Endothelial cell (in vitro differentiated cells): ENCODE measurements at regions not wholly inside any gene's neighbourhood (a gene's known extent, or its start where the extent isn't known, plus 50 kb on each side); places are given as distances from the start of the nearest gene placed in this dataset.

Experiments
- DNase-seq: peaks from one replicate; pipeline ENCODE4 v3.0.0; 2021; ENCODE audit warnings: low spot score
- H3K27ac Mint-ChIP-seq: one replicate; pipeline ENCODE4 v1.8.0; 2021; ENCODE audit warnings: mixed read lengths, inconsistent platforms; ENCODE audit not compliant: unreplicated experiment
- H3K27me3 Mint-ChIP-seq: one replicate; pipeline ENCODE4 v1.8.0; 2021; ENCODE audit warnings: mild to moderate bottlenecking, moderate library complexity, mixed read lengths, inconsistent platforms; ENCODE audit not compliant: unreplicated experiment
- H3K36me3 Mint-ChIP-seq: one replicate; pipeline ENCODE4 v1.8.0; 2021; ENCODE audit warnings: mild to moderate bottlenecking, low read depth, mixed read lengths, inconsistent platforms; ENCODE audit not compliant: unreplicated experiment
- H3K4me1 Mint-ChIP-seq: one replicate; pipeline ENCODE4 v1.8.0; 2021; ENCODE audit warnings: mild to moderate bottlenecking, mixed read lengths, inconsistent platforms; ENCODE audit not compliant: unreplicated experiment
- H3K4me3 Mint-ChIP-seq: one replicate; pipeline ENCODE4 v1.8.0; 2021; ENCODE audit warnings: mild to moderate bottlenecking, mixed read lengths, inconsistent platforms; ENCODE audit not compliant: unreplicated experiment
- H3K9me3 Mint-ChIP-seq: one replicate; pipeline ENCODE4 v1.8.0; 2021; ENCODE audit warnings: mixed read lengths, inconsistent platforms; ENCODE audit not compliant: unreplicated experiment
- TF ChIP-seq, protein P1 (sequence below): fragments of 200-600 bp; sonication (generic); IDR thresholded peaks from one replicate; pipeline ENCODE4 v1.5.0; 2021; ENCODE audit warnings: antibody characterized with exemption; ENCODE audit not compliant: unreplicated experiment

DNA sequence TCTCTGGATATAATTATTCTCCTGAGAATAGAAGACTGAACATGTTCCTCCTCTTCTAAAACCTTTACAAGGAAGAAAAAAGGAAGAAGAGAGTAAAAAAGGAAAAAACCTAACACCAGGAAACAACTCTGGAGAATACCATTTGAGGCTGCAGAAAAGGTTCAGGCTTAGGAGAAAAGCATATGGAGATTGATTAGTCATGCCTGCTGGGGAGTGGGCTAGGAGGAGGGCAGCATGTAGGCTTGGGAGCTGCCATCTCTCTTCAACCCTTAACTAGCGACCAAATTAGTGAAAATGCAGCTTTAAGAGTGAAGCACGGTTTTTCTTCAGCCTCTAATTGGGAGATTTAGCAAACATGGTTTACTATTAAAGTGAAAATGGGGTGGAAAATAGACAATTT, 273.0 kb upstream of the CRY1 start:
- TF ChIP-seq, protein P1, sequence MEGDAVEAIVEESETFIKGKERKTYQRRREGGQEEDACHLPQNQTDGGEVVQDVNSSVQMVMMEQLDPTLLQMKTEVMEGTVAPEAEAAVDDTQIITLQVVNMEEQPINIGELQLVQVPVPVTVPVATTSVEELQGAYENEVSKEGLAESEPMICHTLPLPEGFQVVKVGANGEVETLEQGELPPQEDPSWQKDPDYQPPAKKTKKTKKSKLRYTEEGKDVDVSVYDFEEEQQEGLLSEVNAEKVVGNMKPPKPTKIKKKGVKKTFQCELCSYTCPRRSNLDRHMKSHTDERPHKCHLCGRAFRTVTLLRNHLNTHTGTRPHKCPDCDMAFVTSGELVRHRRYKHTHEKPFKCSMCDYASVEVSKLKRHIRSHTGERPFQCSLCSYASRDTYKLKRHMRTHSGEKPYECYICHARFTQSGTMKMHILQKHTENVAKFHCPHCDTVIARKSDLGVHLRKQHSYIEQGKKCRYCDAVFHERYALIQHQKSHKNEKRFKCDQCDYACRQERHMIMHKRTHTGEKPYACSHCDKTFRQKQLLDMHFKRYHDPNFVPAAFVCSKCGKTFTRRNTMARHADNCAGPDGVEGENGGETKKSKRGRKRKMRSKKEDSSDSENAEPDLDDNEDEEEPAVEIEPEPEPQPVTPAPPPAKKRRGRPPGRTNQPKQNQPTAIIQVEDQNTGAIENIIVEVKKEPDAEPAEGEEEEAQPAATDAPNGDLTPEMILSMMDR = no peak
- Mint-ChIP-seq H3K4me1 (no peaks in the 10 kb centered on the region), H3K27me3 (peaks cover 3% of the 10 kb centered on the region), H3K27ac (no peak overlapping the region), H3K4me3 (no peak overlapping the region), H3K36me3 (no peaks in the 10 kb centered on the region), H3K9me3 (no peaks in the 10 kb centered on the region)
- no peak for DNase-seq

DNA sequence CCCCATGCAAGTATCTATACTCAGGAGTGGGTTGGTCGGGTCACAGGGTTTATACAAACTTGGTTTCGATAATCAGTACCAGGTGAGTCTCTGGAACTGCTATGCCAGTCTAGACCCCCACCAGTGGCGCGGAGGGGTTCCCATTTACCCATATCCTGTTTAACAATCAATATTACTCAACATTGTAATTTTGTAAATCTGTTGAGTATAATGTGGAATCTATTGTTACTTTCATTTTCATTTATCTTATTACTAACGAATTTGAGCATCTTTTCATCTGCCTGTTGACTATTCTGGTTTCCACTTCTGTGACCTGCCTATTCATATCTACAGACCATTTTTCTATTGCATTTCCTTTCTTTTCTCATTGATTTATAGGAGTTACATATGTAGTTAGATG, 275.2 kb upstream of the CRY1 start:
- H3K36me3 Mint-ChIP-seq = no peaks in the 10 kb centered on the region
- H3K4me1 Mint-ChIP-seq = peaks cover 11% of the 10 kb centered on the region
- DNase-seq = no peak
- peaks cover 3% of the 10 kb centered on the region for H3K27me3 Mint-ChIP-seq
- no peaks in the 10 kb centered on the region for H3K9me3 Mint-ChIP-seq
- no peak overlapping the region for H3K27ac Mint-ChIP-seq
- no peak overlapping the region for H3K4me3 Mint-ChIP-seq
- TF ChIP-seq, protein P1 = no peak

DNA sequence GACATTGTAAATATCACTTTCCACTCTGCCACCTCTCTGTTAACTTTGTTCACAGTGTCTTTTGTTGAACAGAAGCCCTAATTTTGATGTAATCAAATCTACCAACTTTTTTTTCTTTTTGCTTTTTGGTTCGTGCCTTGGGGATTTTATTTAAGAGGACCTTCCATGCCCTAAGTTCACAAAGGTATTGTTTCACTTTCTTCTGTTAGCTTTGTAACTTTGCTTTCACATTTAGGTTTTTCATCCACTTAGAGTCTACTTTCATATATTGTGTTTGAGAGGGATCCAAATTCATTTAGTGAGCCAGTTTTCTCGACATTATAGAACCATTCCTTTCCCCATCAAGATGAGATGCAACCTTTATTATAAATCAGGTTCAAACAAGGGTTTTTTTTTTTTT, 275.7 kb upstream of the CRY1 start:
- no peak for DNase-seq
- TF ChIP-seq, protein P1 = no peak
- Mint-ChIP-seq H3K4me3 (no peak overlapping the region), H3K4me1 (peaks cover 14% of the 10 kb centered on the region), H3K36me3 (no peaks in the 10 kb centered on the region), H3K27me3 (peaks cover 3% of the 10 kb centered on the region), H3K9me3 (no peaks in the 10 kb centered on the region), H3K27ac (no peak overlapping the region)

DNA sequence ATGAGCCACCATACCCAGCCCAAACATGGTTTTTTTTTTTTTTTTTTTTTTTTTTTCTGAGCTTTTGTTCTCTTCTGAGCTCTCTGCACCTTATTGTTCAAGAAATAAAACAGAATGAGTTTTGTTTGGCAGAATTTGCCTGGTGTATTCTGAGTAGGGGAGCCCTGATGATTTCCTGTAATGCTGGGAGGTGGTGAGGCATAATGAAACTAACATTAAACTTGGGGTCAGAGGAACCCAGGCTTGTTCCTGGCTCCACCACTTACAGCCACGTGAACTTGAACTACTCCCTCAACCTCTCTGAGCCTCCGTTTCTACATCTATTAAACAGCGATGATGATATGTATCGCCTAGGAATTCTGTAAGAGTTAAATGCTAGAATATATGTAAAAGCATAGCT, 276.3 kb upstream of the CRY1 start:
- Mint-ChIP-seq H3K4me1 (peaks cover 21% of the 10 kb centered on the region), H3K4me3 (no peak overlapping the region), H3K27me3 (peaks cover 4% of the 10 kb centered on the region), H3K27ac (no peak overlapping the region), H3K36me3 (no peaks in the 10 kb centered on the region), H3K9me3 (no peaks in the 10 kb centered on the region)
- DNase-seq = no peak
- TF ChIP-seq, protein P1 = no peak

DNA sequence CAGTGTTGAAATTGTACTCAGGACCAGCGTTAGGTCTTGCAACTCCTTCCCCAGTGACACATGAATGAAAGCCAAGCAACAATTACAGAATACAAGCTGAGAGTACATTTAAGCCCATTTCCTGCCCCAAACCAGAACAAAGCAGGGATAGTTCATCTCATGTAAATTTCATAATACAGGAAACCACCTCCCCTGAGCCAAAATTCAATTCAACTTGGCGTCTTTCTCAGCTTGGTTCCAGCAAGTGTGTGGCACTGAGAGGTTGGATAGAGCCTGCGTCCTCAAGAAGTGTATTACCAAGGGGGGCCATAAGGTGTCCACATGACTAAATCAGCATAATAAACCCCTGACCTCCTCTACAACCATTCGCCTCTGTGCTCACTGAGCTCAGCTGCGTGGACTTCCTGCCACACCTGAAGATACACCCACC, 278.9 kb upstream of the CRY1 start:
- TF ChIP-seq, protein P1 = no peak
- H3K4me3 Mint-ChIP-seq = no peak overlapping the region
- H3K9me3 Mint-ChIP-seq = no peaks in the 10 kb centered on the region
- H3K27me3 Mint-ChIP-seq = peaks cover 5% of the 10 kb centered on the region
- no peak overlapping the region for H3K27ac Mint-ChIP-seq
- H3K36me3 Mint-ChIP-seq = no peaks in the 10 kb centered on the region
- H3K4me1 Mint-ChIP-seq = peaks cover 23% of the 10 kb centered on the region
- DNase-seq = no peak
